ENCODE measurements at regions not wholly inside any gene's neighbourhood (a gene's known extent, or its start where the extent isn't known, plus 50 kb on each side); places are given as distances from the start of the nearest gene placed in this dataset.

DNA sequence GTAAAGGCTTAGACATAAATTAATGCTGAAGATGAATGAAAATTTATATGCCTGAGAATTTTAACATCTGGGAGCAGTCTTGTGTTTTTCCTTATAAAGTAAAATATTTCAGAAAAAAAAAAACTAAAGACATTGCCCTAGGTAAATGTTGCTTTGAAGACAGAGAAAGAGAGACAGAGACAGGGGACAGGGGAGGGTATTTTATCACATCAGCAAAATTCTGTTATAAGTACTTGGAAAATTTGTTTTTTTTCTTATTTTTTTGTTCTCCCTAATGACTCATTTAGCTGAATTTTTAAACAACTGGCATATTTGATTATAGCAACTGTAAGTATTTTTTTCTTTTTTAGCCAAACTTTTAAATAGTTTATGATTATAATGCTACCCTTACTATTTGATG, 1540.6 kb upstream of the GBE1 start:
- Histone ChIP-seq H3K27me3 (replicated peaks; ENCODE audit: insufficient read depth) (no peaks in the 10 kb centered on the region), H3K36me3 (no peaks in the 10 kb centered on the region), H3K9me3 (no peaks in the 10 kb centered on the region), H3K4me3 (no peak overlapping the region), H3K4me1 (replicated peaks) (no peaks in the 10 kb centered on the region), H3K27ac (no peak overlapping the region)
- intact Hi-C loops (cut with DNase I): no loop called here
- DNase-seq (ENCODE audit: low spot score): no peak
- TF ChIP-seq CTCF (IDR thresholded peaks at IDR 0.05) (no peak), POLR2AphosphoS5 (IDR thresholded peaks at IDR 0.05) (no peak), POLR2A (IDR thresholded peaks at IDR 0.05) (no peak)

- TF ChIP-seq CTCF (IDR thresholded peaks at IDR 0.05): no peak
- TF ChIP-seq POLR2A (IDR thresholded peaks at IDR 0.05): no peak
- no peak for TF ChIP-seq POLR2AphosphoS5 (IDR thresholded peaks at IDR 0.05)
Measured at GRCh38 chr3:83317605-83318004, 1556.2 kb upstream of the GBE1 start.

DNA sequence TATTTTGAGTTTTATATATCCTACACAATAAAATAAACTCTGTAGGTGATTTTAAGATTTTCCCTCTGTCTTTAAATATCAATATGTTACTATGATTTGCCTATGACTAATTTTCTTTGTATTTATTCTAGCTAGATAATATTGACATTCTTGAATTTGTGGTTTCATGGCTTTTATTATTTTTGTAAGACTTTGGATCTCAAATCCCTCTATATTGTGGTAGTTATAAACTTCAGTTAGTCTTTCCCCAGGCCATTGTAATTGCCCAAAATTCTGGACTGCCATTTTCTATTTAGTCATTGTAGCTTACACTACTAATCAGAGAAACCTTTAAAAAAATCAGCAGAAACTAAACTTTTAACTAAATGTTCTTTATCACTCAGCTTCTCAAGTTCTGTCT, 1559.3 kb upstream of the GBE1 start:
- no peak for TF ChIP-seq POLR2A (IDR thresholded peaks at IDR 0.05)
- no peak for TF ChIP-seq CTCF (IDR thresholded peaks at IDR 0.05)
- TF ChIP-seq POLR2AphosphoS5 (IDR thresholded peaks at IDR 0.05): no peak
- no peaks in the 10 kb centered on the region for H3K36me3 ChIP-seq

More at GRCh38 chr3:83317605-83318004, 1556.2 kb upstream of the GBE1 start:
- Histone ChIP-seq H3K36me3 (no peaks in the 10 kb centered on the region), H3K9me3 (no peaks in the 10 kb centered on the region), H3K4me3 (no peak overlapping the region), H3K27ac (no peak overlapping the region), H3K27me3 (replicated peaks; ENCODE audit: insufficient read depth) (no peaks in the 10 kb centered on the region), H3K4me1 (replicated peaks) (no peaks in the 10 kb centered on the region)
- 66% methylated on average over 3 of the region's 3 CpGs for WGBS
- intact Hi-C loops (cut with DNase I): no loop called here
- no peak for DNase-seq (ENCODE audit: low spot score)

GRCh38 chr3:83321457-83321856, 1560.0 kb upstream of the GBE1 start:
- intact Hi-C loops (cut with DNase I): no loop called here
- Histone ChIP-seq H3K4me1 (replicated peaks) (no peaks in the 10 kb centered on the region), H3K4me3 (no peak overlapping the region), H3K27me3 (replicated peaks; ENCODE audit: insufficient read depth) (no peaks in the 10 kb centered on the region), H3K9me3 (no peaks in the 10 kb centered on the region), H3K36me3 (no peaks in the 10 kb centered on the region), H3K27ac (no peak overlapping the region)
- TF ChIP-seq POLR2AphosphoS5 (IDR thresholded peaks at IDR 0.05) (no peak), CTCF (IDR thresholded peaks at IDR 0.05) (no peak), POLR2A (IDR thresholded peaks at IDR 0.05) (no peak)
- no peak for DNase-seq (ENCODE audit: low spot score)
- 76% methylated on average over 1 of the region's 1 CpG for WGBS

More for the DNA sequence above, 1559.3 kb upstream of the GBE1 start:
- Histone ChIP-seq H3K4me3 (no peak overlapping the region), H3K9me3 (no peaks in the 10 kb centered on the region), H3K27me3 (replicated peaks; ENCODE audit: insufficient read depth) (no peaks in the 10 kb centered on the region), H3K27ac (no peak overlapping the region), H3K4me1 (replicated peaks) (no peaks in the 10 kb centered on the region)
- no peak for DNase-seq (ENCODE audit: low spot score)
- intact Hi-C loops (cut with DNase I): no loop called here

- no peaks in the 10 kb centered on the region for H3K27me3 ChIP-seq (replicated peaks; ENCODE audit: insufficient read depth)
- TF ChIP-seq POLR2AphosphoS5 (IDR thresholded peaks at IDR 0.05) (no peak), POLR2A (IDR thresholded peaks at IDR 0.05) (no peak), CTCF (IDR thresholded peaks at IDR 0.05) (no peak)
- intact Hi-C loops (cut with DNase I): no loop called here
- H3K4me3 ChIP-seq: no peak overlapping the region
- 100% methylated on average over 1 of the region's 1 CpG for WGBS
- H3K27ac ChIP-seq: no peak overlapping the region
- H3K36me3 ChIP-seq: no peaks in the 10 kb centered on the region
- no peaks in the 10 kb centered on the region for H3K4me1 ChIP-seq (replicated peaks)
- no peak for DNase-seq (ENCODE audit: low spot score)
- H3K9me3 ChIP-seq: no peaks in the 10 kb centered on the region
Measured at GRCh38 chr3:83321891-83322290, 1560.4 kb upstream of the GBE1 start.

Data from prostate gland (tissue), 2 donors.